ENCODE measurements at regions not wholly inside any gene's neighbourhood (a gene's known extent, or its start where the extent isn't known, plus 50 kb on each side); places are given as distances from the start of the nearest gene placed in this dataset.

GRCh38 chr1:182292193-182292741 lies 99.3 kb downstream of the GLUL start:
- DNase-seq, result no peak

- no peak for DNase-seq
Observed at GRCh38 chr1:182291584-182292192, 99.9 kb downstream of the GLUL start.

GRCh38 chr1:182288749-182289604 lies 102.6 kb downstream of the GLUL start:
- no peak for DNase-seq

GRCh38 chr1:182286761-182287160 lies 104.8 kb downstream of the GLUL start:
- no peak for DNase-seq

- DNase-seq, result no peak
Observed at GRCh38 chr1:182283746-182284544, 107.6 kb downstream of the GLUL start.

GRCh38 chr1:182281541-182281940 lies 110.0 kb downstream of the GLUL start:
- no peak for DNase-seq

GRCh38 chr1:182280504-182280900 lies 111.1 kb downstream of the GLUL start:
- DNase-seq, result no peak

GRCh38 chr1:182279724-182280503 lies 111.7 kb downstream of the GLUL start:
- DNase-seq, result no peak

- no peak for DNase-seq
Observed at GRCh38 chr1:182279302-182279701, 112.3 kb downstream of the GLUL start.

GRCh38 chr1:182278144-182279054 lies 113.2 kb downstream of the GLUL start:
- no peak for DNase-seq

GRCh38 chr1:182275271-182275670 lies 116.3 kb downstream of the GLUL start:
- DNase-seq, result no peak

- no peak for DNase-seq
Observed at GRCh38 chr1:182274618-182275017, 117.0 kb downstream of the GLUL start.

GRCh38 chr1:182270731-182271130 lies 120.9 kb downstream of the GLUL start:
- no peak for DNase-seq

GRCh38 chr1:182269097-182269496 lies 122.5 kb downstream of the GLUL start:
- no peak for DNase-seq

GRCh38 chr1:182268669-182269068 lies 122.9 kb downstream of the GLUL start:
- DNase-seq, result no peak

GRCh38 chr1:182264185-182264584 lies 127.4 kb downstream of the GLUL start:
- no peak for DNase-seq

GRCh38 chr1:182263706-182264105 lies 127.9 kb downstream of the GLUL start:
- DNase-seq, result no peak

GRCh38 chr1:182262425-182262824 lies 129.2 kb downstream of the GLUL start:
- no peak for DNase-seq

- DNase-seq, result no peak
Observed at GRCh38 chr1:182261655-182262054, 129.9 kb downstream of the GLUL start.

- DNase-seq, result no peak
Observed at GRCh38 chr1:182260516-182260915, 131.1 kb downstream of the GLUL start.

GRCh38 chr1:182259968-182260367 lies 131.6 kb downstream of the GLUL start:
- DNase-seq, result no peak

Measured in NCI-H226 (cell line).